GM12801 (cell line): ENCODE measurements at regions not wholly inside any gene's neighbourhood (a gene's known extent, or its start where the extent isn't known, plus 50 kb on each side); places are given as distances from the start of the nearest gene placed in this dataset.

Experiments
- TF ChIP-seq, protein P1 (sequence below): IDR thresholded peaks from one replicate; pipeline ENCODE4 v1.5.1; 2011; ENCODE audit warnings: control low read depth; ENCODE audit not compliant: insufficient read length; ENCODE audit errors: extremely low read depth

DNA sequence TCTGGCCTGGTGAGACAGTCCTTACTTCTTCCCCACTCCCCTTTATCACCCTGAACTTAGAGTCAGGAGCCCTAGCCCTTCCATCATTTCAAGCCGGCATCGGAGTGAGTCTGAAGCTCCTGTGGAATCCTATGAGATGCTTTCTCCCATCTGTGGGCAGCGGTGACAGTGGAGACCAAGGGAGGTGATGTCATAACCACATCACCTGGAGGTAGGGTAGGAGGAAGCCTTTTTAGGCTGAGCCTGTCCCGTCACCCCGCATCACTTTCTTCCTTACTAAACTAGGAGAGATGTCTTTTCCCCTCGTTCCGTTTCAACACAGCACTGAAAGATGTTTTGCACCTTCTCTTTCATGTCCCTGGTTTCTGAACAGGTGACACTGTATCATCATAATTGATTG is 124.1 kb upstream of the WWC1 start:
- TF ChIP-seq, protein P1, sequence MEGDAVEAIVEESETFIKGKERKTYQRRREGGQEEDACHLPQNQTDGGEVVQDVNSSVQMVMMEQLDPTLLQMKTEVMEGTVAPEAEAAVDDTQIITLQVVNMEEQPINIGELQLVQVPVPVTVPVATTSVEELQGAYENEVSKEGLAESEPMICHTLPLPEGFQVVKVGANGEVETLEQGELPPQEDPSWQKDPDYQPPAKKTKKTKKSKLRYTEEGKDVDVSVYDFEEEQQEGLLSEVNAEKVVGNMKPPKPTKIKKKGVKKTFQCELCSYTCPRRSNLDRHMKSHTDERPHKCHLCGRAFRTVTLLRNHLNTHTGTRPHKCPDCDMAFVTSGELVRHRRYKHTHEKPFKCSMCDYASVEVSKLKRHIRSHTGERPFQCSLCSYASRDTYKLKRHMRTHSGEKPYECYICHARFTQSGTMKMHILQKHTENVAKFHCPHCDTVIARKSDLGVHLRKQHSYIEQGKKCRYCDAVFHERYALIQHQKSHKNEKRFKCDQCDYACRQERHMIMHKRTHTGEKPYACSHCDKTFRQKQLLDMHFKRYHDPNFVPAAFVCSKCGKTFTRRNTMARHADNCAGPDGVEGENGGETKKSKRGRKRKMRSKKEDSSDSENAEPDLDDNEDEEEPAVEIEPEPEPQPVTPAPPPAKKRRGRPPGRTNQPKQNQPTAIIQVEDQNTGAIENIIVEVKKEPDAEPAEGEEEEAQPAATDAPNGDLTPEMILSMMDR, result no peak

DNA sequence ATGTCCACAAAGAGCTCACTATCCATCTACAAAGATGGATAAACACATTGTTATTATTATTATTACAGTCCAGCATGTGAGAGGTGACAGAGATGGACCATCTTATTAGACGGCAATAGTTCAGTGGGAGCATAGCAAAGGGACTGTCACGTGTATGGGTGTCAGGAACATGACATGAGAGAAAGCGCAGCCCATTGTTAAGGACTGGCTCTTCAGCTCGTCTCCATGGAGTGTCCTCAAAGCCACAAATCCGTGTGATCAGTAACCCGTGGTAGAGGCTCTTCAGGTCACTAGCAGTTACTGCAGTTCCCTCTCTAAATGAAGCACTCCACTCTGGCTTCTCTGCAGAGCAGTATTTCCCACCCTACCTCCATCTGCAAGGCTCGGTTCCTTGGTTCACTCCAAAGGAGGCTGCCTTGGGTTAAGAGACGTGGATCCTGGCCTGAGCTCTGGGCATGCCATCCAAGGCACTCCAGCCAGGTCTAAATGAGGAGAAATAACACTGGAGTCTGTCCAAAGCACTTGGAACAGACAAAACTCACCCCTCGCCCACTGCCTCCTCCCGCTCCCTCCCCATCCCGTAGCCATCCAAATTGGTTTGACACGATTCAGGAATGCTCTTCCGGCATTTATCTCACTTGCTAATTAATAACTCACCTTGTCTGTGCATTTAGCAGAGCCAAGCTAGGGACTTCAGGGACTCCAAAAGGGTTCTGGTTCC is 122.3 kb upstream of the WWC1 start:
- TF ChIP-seq, protein P1, result no peak

DNA sequence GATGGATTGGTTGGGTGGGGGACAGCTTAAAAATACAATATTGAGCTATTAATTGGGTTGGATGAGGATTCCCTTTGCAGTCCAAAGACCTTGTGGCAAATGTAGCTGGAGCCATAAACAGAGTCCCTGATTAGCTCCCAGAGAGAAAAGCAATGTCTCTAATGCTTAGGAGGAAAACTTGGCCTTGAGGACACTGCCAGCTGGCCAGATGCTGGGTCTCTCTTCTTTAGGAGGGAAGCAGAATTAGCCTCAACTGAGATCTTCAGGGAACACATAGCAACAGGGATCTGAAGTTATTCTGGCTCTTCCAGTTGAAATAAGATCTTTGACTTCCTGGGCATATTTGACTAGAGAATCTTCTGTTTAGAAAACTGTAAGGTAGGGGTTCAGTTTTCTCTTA is 121.7 kb upstream of the WWC1 start:
- TF ChIP-seq, protein P1, result no peak

DNA sequence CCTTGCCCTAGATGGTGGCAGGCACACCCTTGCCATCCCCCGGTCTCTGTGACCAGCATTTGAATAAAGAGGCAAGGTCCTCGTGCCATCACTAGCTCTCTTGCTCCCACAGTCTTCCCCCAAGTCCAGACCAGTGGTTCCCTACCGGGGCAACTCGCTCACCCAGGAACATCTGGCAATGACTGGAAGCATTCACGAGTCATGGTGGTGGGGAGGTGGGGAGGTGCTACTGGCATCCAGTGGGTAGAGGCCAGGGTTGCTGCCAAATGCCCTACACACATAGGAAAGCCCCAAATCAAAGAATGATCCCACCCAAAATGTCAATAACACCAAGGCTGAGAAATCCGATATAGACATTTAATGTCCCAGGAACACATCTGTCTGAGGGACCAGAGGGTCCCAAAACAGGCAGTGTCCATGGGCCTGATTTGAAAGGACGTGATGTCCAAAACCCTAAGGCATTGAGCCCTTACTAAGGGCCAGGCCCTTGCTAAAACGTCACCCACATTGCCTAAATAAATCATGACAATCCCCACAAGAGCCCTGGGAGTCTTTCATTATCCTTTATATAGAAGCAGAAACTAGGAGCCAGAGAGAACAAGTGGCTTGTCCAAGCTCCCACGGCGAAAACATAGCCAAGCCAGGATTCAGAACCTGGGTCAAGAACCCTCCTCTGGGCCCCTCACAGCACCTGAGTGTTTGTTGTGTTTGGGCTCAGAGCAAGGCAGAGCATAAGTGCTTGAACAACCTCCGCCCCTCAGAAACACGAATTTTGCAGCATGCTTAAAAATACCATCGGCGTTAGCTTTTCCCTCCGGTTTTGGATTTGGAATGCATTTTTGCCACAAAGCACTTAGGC is 119.3 kb upstream of the WWC1 start:
- TF ChIP-seq, protein P1, result no peak

DNA sequence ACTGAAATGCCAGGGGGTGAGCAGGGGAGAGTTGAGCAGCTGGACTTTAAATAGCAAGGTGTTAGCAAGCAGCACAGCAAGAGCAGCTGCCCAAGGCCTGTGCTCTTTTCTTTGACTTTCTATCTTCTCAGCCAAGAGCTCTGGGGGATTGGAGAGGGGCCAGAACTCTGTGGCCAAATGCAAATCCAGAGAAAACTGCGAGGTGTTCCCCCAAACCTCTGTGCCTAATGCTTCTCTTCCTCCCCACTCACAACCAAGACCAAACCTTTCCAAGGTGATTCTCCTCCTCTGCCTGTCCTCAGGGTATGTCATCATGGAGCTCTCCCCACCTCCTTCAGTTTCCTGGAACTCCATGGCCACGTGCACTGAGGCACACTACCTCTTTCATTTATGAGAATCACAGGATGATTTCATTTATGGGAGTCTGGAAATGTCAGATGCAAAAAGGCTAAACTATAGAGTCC is 118.7 kb upstream of the WWC1 start:
- TF ChIP-seq, protein P1, result no peak

DNA sequence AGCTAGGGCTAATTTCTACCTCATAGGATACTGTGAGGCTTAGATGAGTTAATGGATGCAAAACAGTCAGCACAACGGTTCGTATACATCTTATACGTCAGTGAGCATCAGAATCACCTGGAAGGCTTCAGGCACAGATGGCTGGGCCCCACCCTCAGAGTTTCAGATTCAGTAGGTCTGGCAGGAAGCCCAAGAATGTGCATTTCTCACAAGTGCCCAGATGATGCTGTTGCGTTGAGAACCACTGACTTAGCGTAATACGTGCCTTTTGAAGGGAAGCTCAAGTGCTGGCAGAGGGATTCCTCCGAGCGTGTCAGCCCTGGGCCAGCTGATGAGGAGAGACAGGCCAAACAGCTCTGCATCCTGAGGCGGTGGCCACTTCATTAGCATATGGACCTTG is 117.1 kb upstream of the WWC1 start:
- TF ChIP-seq, protein P1, result no peak

DNA sequence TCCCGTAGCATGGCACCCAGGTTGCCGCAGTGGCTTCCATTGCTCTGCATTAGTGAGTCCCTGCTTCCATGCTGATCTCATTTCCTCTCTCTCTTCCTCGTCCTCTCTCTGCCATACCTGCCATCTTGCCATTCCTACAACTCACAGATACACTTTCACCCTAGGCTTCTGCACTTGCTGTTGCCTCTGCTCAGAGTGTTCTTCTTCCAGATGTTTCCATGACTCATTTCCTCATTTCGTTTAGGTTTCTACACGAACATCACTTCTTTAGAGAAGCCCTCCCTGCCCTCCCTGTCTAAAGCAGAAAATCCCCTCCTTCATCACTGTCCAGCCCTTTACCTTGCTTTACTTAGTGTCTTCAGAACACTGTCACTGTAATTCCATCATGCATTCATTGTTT is 115.2 kb upstream of the WWC1 start:
- TF ChIP-seq, protein P1, result no peak
